ENCODE measurements at regions not wholly inside any gene's neighbourhood (a gene's known extent, or its start where the extent isn't known, plus 50 kb on each side); places are given as distances from the start of the nearest gene placed in this dataset.

GRCh38 chr13:40309881-40310280, 356.6 kb downstream of the FOXO1 start:
- TF ChIP-seq, protein P1, sequence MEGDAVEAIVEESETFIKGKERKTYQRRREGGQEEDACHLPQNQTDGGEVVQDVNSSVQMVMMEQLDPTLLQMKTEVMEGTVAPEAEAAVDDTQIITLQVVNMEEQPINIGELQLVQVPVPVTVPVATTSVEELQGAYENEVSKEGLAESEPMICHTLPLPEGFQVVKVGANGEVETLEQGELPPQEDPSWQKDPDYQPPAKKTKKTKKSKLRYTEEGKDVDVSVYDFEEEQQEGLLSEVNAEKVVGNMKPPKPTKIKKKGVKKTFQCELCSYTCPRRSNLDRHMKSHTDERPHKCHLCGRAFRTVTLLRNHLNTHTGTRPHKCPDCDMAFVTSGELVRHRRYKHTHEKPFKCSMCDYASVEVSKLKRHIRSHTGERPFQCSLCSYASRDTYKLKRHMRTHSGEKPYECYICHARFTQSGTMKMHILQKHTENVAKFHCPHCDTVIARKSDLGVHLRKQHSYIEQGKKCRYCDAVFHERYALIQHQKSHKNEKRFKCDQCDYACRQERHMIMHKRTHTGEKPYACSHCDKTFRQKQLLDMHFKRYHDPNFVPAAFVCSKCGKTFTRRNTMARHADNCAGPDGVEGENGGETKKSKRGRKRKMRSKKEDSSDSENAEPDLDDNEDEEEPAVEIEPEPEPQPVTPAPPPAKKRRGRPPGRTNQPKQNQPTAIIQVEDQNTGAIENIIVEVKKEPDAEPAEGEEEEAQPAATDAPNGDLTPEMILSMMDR (conservative IDR thresholded peaks at IDR 0.05; ENCODE audit: low read length): no peak

GRCh38 chr13:40311356-40312101, 354.9 kb downstream of the FOXO1 start:
- H3K4me3 ChIP-seq (ENCODE audit: low read length): no peak overlapping the region
- no peak for DNase-seq (ENCODE audit: low read depth)
- TF ChIP-seq, protein P1 (conservative IDR thresholded peaks at IDR 0.05; ENCODE audit: low read length): no peak

More at GRCh38 chr13:40309881-40310280, 356.6 kb downstream of the FOXO1 start:
- H3K4me3 ChIP-seq (ENCODE audit: low read length): no peak overlapping the region
- DNase-seq (ENCODE audit: low read depth): no peak

- no peak for DNase-seq (ENCODE audit: low read depth)
- TF ChIP-seq, protein P1 (conservative IDR thresholded peaks at IDR 0.05; ENCODE audit: low read length): no peak
- H3K4me3 ChIP-seq (ENCODE audit: low read length): no peak overlapping the region
Measured at GRCh38 chr13:40313269-40314200, 352.9 kb downstream of the FOXO1 start.

DNA sequence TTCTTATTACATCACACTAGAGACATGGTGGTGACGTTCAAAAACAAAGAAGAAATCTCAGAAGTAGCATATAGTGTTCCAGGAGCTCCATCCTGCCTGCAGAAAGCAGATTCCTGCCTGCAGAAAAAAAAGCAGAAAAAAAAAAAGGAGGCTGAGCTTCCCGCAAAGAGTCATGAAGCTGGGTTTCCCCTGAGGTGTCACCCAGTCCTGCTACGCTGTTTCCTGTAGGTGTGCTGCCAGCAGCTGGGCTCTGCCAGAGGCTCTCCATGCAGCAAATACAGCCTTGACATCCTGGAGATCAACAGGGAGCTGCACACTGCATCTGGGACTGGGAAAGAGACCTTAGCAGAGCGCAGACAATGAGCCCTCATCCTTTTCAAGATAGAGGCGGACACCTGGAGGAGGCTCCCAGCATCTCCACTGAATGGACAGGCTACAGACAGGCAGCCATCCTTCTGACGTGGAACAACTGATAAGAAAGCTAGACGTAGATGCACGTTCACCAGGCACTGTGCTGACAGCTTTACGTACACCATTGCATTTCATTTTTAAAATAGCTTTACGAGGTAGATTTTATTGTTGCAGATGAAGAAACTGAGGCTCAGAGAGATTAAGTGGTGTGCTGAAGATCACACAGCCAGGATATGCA, 350.9 kb downstream of the FOXO1 start:
- no peak overlapping the region for H3K4me3 ChIP-seq (ENCODE audit: low read length)
- TF ChIP-seq, protein P1 (conservative IDR thresholded peaks at IDR 0.05; ENCODE audit: low read length): no peak
- DNase-seq (ENCODE audit: low read depth): no peak

DNA sequence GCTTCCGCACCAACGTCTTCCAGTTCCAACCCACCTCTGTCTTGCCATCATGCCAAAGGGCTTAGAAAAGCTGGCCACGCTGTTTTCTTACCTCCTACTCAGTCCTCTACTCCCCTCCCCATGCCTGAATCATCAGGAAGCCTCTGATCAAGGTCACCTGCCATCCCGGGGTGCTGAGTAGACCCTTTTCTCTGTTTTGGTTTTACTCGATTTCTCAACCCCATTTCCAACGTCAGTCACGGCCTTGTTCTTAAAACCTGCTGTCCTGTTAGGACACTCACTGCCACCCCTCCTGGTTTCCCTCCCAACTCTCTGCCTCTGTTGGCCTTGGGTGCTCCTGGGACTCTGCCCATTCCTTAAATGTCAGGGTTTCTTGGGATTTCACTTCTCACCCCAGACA, 350.1 kb downstream of the FOXO1 start:
- TF ChIP-seq, protein P1 (conservative IDR thresholded peaks at IDR 0.05; ENCODE audit: low read length): no peak
- H3K4me3 ChIP-seq (ENCODE audit: low read length): no peak overlapping the region
- DNase-seq (ENCODE audit: low read depth): no peak

GRCh38 chr13:40317980-40318327, 348.5 kb downstream of the FOXO1 start:
- TF ChIP-seq, protein P1 (conservative IDR thresholded peaks at IDR 0.05; ENCODE audit: low read length): no peak
- no peak for DNase-seq (ENCODE audit: low read depth)
- no peak overlapping the region for H3K4me3 ChIP-seq (ENCODE audit: low read length)

Data from AG10803 (cell line).